ENCODE measurements at regions not wholly inside any gene's neighbourhood (a gene's known extent, or its start where the extent isn't known, plus 50 kb on each side); places are given as distances from the start of the nearest gene placed in this dataset.

DNA sequence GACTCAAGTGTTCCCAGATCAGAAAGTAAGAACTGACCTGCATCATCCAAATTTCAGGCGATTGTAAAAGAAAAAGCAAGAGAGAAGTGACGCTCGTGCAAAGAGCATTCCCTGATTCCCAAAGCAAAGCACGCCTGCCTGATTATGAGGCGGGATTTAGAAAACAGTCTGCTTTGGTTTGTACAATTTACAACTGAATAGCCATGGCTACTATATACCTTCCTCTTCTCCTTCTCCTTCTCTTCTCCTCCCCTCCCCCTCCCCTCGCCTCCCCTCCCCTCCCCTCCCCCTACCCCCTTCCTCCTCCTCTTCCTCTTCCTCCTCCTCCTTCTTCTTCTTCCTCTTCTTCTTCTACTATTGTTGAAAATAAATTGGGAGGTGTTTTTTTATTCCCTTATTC, 782.9 kb downstream of the GALR1 start:
- no peak for TF ChIP-seq EZH2phosphoT487 (IDR thresholded peaks at IDR 0.05; ENCODE audit: low read depth)
- TF ChIP-seq, protein P1, sequence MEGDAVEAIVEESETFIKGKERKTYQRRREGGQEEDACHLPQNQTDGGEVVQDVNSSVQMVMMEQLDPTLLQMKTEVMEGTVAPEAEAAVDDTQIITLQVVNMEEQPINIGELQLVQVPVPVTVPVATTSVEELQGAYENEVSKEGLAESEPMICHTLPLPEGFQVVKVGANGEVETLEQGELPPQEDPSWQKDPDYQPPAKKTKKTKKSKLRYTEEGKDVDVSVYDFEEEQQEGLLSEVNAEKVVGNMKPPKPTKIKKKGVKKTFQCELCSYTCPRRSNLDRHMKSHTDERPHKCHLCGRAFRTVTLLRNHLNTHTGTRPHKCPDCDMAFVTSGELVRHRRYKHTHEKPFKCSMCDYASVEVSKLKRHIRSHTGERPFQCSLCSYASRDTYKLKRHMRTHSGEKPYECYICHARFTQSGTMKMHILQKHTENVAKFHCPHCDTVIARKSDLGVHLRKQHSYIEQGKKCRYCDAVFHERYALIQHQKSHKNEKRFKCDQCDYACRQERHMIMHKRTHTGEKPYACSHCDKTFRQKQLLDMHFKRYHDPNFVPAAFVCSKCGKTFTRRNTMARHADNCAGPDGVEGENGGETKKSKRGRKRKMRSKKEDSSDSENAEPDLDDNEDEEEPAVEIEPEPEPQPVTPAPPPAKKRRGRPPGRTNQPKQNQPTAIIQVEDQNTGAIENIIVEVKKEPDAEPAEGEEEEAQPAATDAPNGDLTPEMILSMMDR (IDR thresholded peaks at IDR 0.05; ENCODE audit: low read depth, low read length), result no peak
